ENCODE measurements at regions not wholly inside any gene's neighbourhood (a gene's known extent, or its start where the extent isn't known, plus 50 kb on each side); places are given as distances from the start of the nearest gene placed in this dataset.
"Not testable (repeated sequence)": the region's sequence is repeated elsewhere in the genome, so short reads cannot be mapped to it uniquely, and the experiment has no call there.

GRCh38 chr13:82291852-82292251 lies 1590.4 kb downstream of the SLITRK1 start:
- no peak for DNase-seq

GRCh38 chr13:82275644-82276043 lies 1606.6 kb downstream of the SLITRK1 start:
- DNase-seq: no peak

- DNase-seq: no peak
These were observed 1623.0 kb downstream of the SLITRK1 start for GRCh38 chr13:82259284-82259683.

GRCh38 chr13:82257790-82258507 lies 1624.3 kb downstream of the SLITRK1 start:
- DNase-seq: no peak

- no peak for DNase-seq
These were observed 1633.5 kb downstream of the SLITRK1 start for GRCh38 chr13:82248762-82249161.

GRCh38 chr13:82245860-82246259 lies 1636.4 kb downstream of the SLITRK1 start:
- no peak for DNase-seq

- DNase-seq: no peak
These were observed 1657.5 kb downstream of the SLITRK1 start for GRCh38 chr13:82224806-82225205.

GRCh38 chr13:82221621-82222020 lies 1660.7 kb downstream of the SLITRK1 start:
- no peak for DNase-seq

GRCh38 chr13:82220641-82221040 lies 1661.6 kb downstream of the SLITRK1 start:
- DNase-seq: no peak

GRCh38 chr13:82216165-82216564 lies 1666.1 kb downstream of the SLITRK1 start:
- DNase-seq: no peak

- no peak for DNase-seq
These were observed 1667.9 kb downstream of the SLITRK1 start for GRCh38 chr13:82214341-82214740.

GRCh38 chr13:82206241-82206640 lies 1676.0 kb downstream of the SLITRK1 start:
- no peak for DNase-seq

GRCh38 chr13:82202398-82202797 lies 1679.9 kb downstream of the SLITRK1 start:
- DNase-seq: no peak

- no peak for DNase-seq
These were observed 1686.2 kb downstream of the SLITRK1 start for GRCh38 chr13:82196087-82196486.

- no peak for DNase-seq
These were observed 1695.0 kb downstream of the SLITRK1 start for GRCh38 chr13:82187227-82187626.

- no peak for DNase-seq
These were observed 1705.5 kb downstream of the SLITRK1 start for GRCh38 chr13:82176751-82177150.

GRCh38 chr13:82165396-82166174 lies 1716.7 kb downstream of the SLITRK1 start:
- no peak for DNase-seq

- not testable (repeated sequence) for DNase-seq
These were observed 1717.4 kb downstream of the SLITRK1 start for GRCh38 chr13:82164780-82165395.

GRCh38 chr13:82147526-82147925 lies 1734.7 kb downstream of the SLITRK1 start:
- DNase-seq: no peak

- DNase-seq: no peak
These were observed 1745.4 kb downstream of the SLITRK1 start for GRCh38 chr13:82136880-82137279.

- no peak for DNase-seq
These were observed 1753.0 kb downstream of the SLITRK1 start for GRCh38 chr13:82129281-82129680.

- DNase-seq: no peak
These were observed 1763.7 kb downstream of the SLITRK1 start for GRCh38 chr13:82118589-82118988.

GRCh38 chr13:82116422-82116989 lies 1765.8 kb downstream of the SLITRK1 start:
- DNase-seq: no peak

GRCh38 chr13:82115391-82115790 lies 1766.9 kb downstream of the SLITRK1 start:
- DNase-seq: no peak
